ENCODE measurements at regions not wholly inside any gene's neighbourhood (a gene's known extent, or its start where the extent isn't known, plus 50 kb on each side); places are given as distances from the start of the nearest gene placed in this dataset.
A peak's percentile ranks its signal among the peaks of the same experiment; 100 is the strongest.
"Not testable (repeated sequence)": the region's sequence is repeated elsewhere in the genome, so short reads cannot be mapped to it uniquely, and the experiment has no call there.

- Mint-ChIP-seq H3K27me3 (no peaks in the 10 kb centered on the region), H3K4me3 (no peak overlapping the region), H3K27ac (no peak overlapping the region), H3K9me3 (peaks cover 0 to 4% of the 10 kb centered on the region in 2 donors), H3K36me3 (peaks cover 41 to 58% of the 10 kb centered on the region in 2 donors), H3K4me1 (no peaks in the 10 kb centered on the region)
- ATAC-seq (replicated peaks) (no peak), DNase-seq (no peak)
Measured at GRCh38 chr7:67343572-67343971, 346.9 kb downstream of the TYW1 start.

GRCh38 chr7:67344481-67345193 is 348.0 kb downstream of the TYW1 start:
- ATAC-seq (replicated peaks) (no peak), DNase-seq (no peak)
- Mint-ChIP-seq H3K36me3 (peaks cover 41 to 53% of the 10 kb centered on the region in 2 donors), H3K27ac (no peak overlapping the region), H3K9me3 (peaks cover 0 to 4% of the 10 kb centered on the region in 2 donors), H3K4me1 (no peaks in the 10 kb centered on the region), H3K4me3 (no peak overlapping the region), H3K27me3 (no peaks in the 10 kb centered on the region)

GRCh38 chr7:67346126-67346525 is 349.5 kb downstream of the TYW1 start:
- Mint-ChIP-seq H3K9me3 (peaks cover 0 to 4% of the 10 kb centered on the region in 2 donors), H3K36me3 (peaks cover 38 to 52% of the 10 kb centered on the region in 2 donors), H3K27me3 (no peaks in the 10 kb centered on the region), H3K4me1 (no peaks in the 10 kb centered on the region), H3K4me3 (no peak overlapping the region), H3K27ac (no peak overlapping the region)
- ATAC-seq (replicated peaks): no peak
- no peak for DNase-seq

GRCh38 chr7:67346876-67347275 is 350.2 kb downstream of the TYW1 start:
- Mint-ChIP-seq H3K27me3 (no peaks in the 10 kb centered on the region), H3K36me3 (peaks cover 32 to 51% of the 10 kb centered on the region in 2 donors), H3K4me1 (no peaks in the 10 kb centered on the region), H3K27ac (no peak overlapping the region), H3K4me3 (no peak overlapping the region), H3K9me3 (peaks cover 0 to 4% of the 10 kb centered on the region in 2 donors)
- ATAC-seq (replicated peaks): no peak
- no peak for DNase-seq

GRCh38 chr7:67348171-67348570 is 351.5 kb downstream of the TYW1 start:
- Mint-ChIP-seq H3K9me3 (peaks cover 0 to 4% of the 10 kb centered on the region in 2 donors), H3K36me3 (peaks cover 22 to 47% of the 10 kb centered on the region in 2 donors), H3K4me1 (no peaks in the 10 kb centered on the region), H3K27me3 (no peaks in the 10 kb centered on the region), H3K4me3 (no peak overlapping the region), H3K27ac (no peak overlapping the region)
- no peak for ATAC-seq (replicated peaks)
- DNase-seq: no peak

- H3K4me3 Mint-ChIP-seq; H3K27ac Mint-ChIP-seq; H3K4me1 Mint-ChIP-seq; H3K27me3 Mint-ChIP-seq; DNase-seq; ATAC-seq (replicated peaks): not testable (repeated sequence)
- peaks cover 3 to 13% of the 10 kb centered on the region in 2 donors for H3K9me3 Mint-ChIP-seq
- H3K36me3 Mint-ChIP-seq: peaks cover 18 to 29% of the 10 kb centered on the region in 2 donors
Measured at GRCh38 chr7:67357653-67358052, 361.0 kb downstream of the TYW1 start.

GRCh38 chr7:67358316-67358715 is 361.7 kb downstream of the TYW1 start:
- Mint-ChIP-seq H3K9me3 (peaks cover 3 to 13% of the 10 kb centered on the region in 2 donors), H3K36me3 (peaks cover 19 to 26% of the 10 kb centered on the region in 2 donors)
- H3K4me3 Mint-ChIP-seq; H3K27ac Mint-ChIP-seq; DNase-seq; ATAC-seq (replicated peaks); H3K27me3 Mint-ChIP-seq; H3K4me1 Mint-ChIP-seq: not testable (repeated sequence)

GRCh38 chr7:67358738-67359137 is 362.1 kb downstream of the TYW1 start:
- not testable (repeated sequence) for H3K27me3 Mint-ChIP-seq; H3K4me1 Mint-ChIP-seq; DNase-seq; H3K27ac Mint-ChIP-seq; H3K4me3 Mint-ChIP-seq; ATAC-seq (replicated peaks)
- Mint-ChIP-seq H3K36me3 (peaks cover 21 to 27% of the 10 kb centered on the region in 2 donors), H3K9me3 (peaks cover 3 to 13% of the 10 kb centered on the region in 2 donors)

- DNase-seq (no peak), ATAC-seq (replicated peaks) (no peak)
- no peaks in the 10 kb centered on the region for H3K27me3 Mint-ChIP-seq
- H3K9me3 Mint-ChIP-seq: peaks cover 3 to 13% of the 10 kb centered on the region in 2 donors
- H3K4me3 Mint-ChIP-seq: no peak overlapping the region
- H3K4me1 Mint-ChIP-seq: no peaks in the 10 kb centered on the region
- H3K27ac Mint-ChIP-seq: no peak overlapping the region
- peaks cover 21 to 27% of the 10 kb centered on the region in 2 donors for H3K36me3 Mint-ChIP-seq
Measured at GRCh38 chr7:67359900-67360299, 363.3 kb downstream of the TYW1 start.

GRCh38 chr7:67361150-67361549 is 364.5 kb downstream of the TYW1 start:
- no peak for ATAC-seq (replicated peaks)

GRCh38 chr7:67364441-67365017 is 367.9 kb downstream of the TYW1 start:
- Mint-ChIP-seq H3K9me3 (peaks cover 0 to 4% of the 10 kb centered on the region in 2 donors), H3K27me3 (peaks cover 0 to 11% of the 10 kb centered on the region in 2 donors), H3K36me3 (peaks cover 3 to 4% of the 10 kb centered on the region in 2 donors), H3K4me1 (no peaks in the 10 kb centered on the region), H3K27ac (no peak overlapping the region), H3K4me3 (no peak overlapping the region)
- DNase-seq: no peak
- no peak for ATAC-seq (replicated peaks)

More at GRCh38 chr7:67361150-67361549, 364.5 kb downstream of the TYW1 start:
- H3K27me3 Mint-ChIP-seq: no peaks in the 10 kb centered on the region
- H3K9me3 Mint-ChIP-seq: peaks cover 3 to 13% of the 10 kb centered on the region in 2 donors
- no peak for DNase-seq
- no peak overlapping the region for H3K27ac Mint-ChIP-seq
- H3K36me3 Mint-ChIP-seq: peaks cover 21 to 23% of the 10 kb centered on the region in 2 donors
- H3K4me3 Mint-ChIP-seq: no peak overlapping the region
- H3K4me1 Mint-ChIP-seq: no peaks in the 10 kb centered on the region

- Mint-ChIP-seq H3K36me3 (no peaks in the 10 kb centered on the region), H3K4me3 (no peak overlapping the region), H3K9me3 (peaks cover 7 to 10% of the 10 kb centered on the region in 2 donors), H3K27ac (no peak overlapping the region), H3K4me1 (peaks cover 0 to 2% of the 10 kb centered on the region in 2 donors), H3K27me3 (peaks cover 16 to 31% of the 10 kb centered on the region in 2 donors)
- peak; percentile 96 to 99 for ATAC-seq (replicated peaks)
- peak; percentile 57 for DNase-seq
Measured at GRCh38 chr7:67371429-67372305, 375.0 kb downstream of the TYW1 start.

GRCh38 chr7:67373389-67373788 is 376.8 kb downstream of the TYW1 start:
- H3K36me3 Mint-ChIP-seq; ATAC-seq (replicated peaks); H3K4me1 Mint-ChIP-seq; DNase-seq; H3K4me3 Mint-ChIP-seq; H3K9me3 Mint-ChIP-seq; H3K27ac Mint-ChIP-seq: not testable (repeated sequence)
- H3K27me3 Mint-ChIP-seq: peaks cover 16 to 24% of the 10 kb centered on the region in 2 donors

- H3K27me3 Mint-ChIP-seq: peaks cover 16 to 24% of the 10 kb centered on the region in 2 donors
- no peak overlapping the region for H3K4me3 Mint-ChIP-seq
- ATAC-seq (replicated peaks) (no peak), DNase-seq (no peak)
- peaks cover 7% of the 10 kb centered on the region in 2 donors for H3K9me3 Mint-ChIP-seq
- H3K4me1 Mint-ChIP-seq: peaks cover 0 to 2% of the 10 kb centered on the region in 2 donors
- no peak overlapping the region for H3K27ac Mint-ChIP-seq
- H3K36me3 Mint-ChIP-seq: no peaks in the 10 kb centered on the region
Measured at GRCh38 chr7:67375427-67375826, 378.8 kb downstream of the TYW1 start.

All from stimulated activated naive B cell treated with anti-CD40 and anti-IgM and Interleukin-4, amounts not matched to agents 10 μg/mL and 1 μg/mL and 100 μg/mL, for 72 hours (primary cell).